GM18861 (cell line): ENCODE measurements at regions not wholly inside any gene's neighbourhood (a gene's known extent, or its start where the extent isn't known, plus 50 kb on each side); places are given as distances from the start of the nearest gene placed in this dataset.
A peak's percentile ranks its signal among the peaks of the same experiment; 100 is the strongest.

ENCODE experiments used
- ATAC-seq: cut with Tn5 transposase; IDR thresholded peaks from one replicate; pipeline ENCODE4 v1.9.1; 2021; ENCODE audit not compliant: unreplicated experiment

GRCh38 chr13:50071379-50071778, 56.1 kb downstream of the KCNRG start:
- ATAC-seq: no peak

DNA sequence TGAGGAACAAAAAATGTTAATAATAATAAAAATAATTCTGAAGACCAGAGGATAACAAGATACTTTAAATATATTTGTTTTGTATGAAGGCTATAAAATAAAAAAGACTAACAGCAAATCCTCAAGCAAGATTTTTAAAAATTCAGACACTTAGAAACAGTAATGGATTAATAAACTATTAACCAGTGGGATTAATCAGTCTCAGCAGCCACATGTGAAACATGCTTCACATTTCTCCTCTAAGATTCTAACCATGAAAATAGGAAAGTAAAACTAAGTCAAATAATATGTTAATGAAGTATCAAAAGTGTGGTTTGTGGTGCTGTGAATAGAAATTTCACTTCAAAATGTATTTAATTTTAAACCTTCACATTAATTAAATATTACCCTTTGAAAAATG, 57.4 kb downstream of the KCNRG start:
- no peak for ATAC-seq

- no peak for ATAC-seq
Measured at GRCh38 chr13:50073340-50073739, 58.1 kb downstream of the KCNRG start.

- ATAC-seq: peak; percentile 37
Measured at GRCh38 chr13:50074843-50075242, 59.6 kb downstream of the KCNRG start.

DNA sequence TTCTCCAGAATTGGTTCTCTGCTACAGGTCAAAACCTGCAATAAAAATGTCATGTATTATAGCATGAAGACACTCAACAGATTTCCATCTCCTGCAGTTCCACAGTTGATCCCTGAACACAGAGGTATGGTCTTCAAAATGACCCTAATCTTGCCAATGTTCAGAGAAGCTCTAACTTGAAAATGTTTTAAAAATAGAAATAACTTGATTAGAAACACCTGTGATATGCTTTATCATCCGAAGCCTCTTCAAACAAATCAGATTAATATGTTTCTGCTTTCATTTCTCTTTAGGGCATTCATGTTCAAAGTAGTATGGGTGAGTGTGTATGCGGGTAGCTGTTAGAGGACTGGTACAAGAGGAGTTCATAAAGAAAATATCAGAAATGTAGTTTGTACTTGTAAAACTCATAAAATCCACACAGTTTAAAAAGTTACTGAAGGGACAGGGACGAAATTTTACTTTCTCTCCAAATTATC, 60.4 kb downstream of the KCNRG start:
- ATAC-seq: no peak

- ATAC-seq: no peak
Measured at GRCh38 chr13:50077431-50077830, 62.2 kb downstream of the KCNRG start.

- ATAC-seq: no peak
Measured at GRCh38 chr13:50078231-50078894, 63.1 kb downstream of the KCNRG start.

DNA sequence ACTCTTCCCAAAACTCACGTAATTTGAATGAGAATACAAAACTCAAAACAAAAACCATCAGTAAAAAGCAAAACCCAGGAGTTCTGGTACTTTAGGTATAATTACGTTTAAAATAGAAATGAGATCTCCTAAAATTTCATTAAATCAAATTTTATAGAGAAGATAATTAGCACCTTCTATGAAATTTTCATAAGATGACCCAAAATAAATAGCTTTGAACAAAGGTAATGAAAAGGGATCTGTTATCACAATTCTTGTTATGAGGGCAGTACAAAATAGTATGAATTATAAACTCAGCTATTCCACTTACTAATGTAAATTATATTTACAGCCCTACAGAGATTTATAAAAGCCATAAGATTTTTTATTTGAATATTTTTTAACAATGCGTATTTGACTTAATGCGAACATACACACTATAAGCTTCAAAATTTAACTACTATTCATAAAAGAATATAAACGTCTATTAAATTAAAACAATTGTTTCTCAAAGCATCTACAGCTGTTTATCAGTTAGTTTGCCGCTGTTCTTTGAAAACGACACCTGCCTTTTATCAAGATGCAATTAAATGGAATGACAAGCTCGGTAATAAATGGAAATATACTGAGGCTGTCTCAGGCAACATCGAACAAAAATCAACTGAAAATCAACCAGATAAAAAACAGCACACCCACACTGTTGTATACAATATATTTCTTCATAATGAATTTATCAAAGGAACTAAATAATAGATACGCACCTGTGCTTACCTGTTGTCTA, 63.8 kb downstream of the KCNRG start:
- no peak for ATAC-seq

GRCh38 chr13:50079655-50080202, 64.5 kb downstream of the KCNRG start:
- no peak for ATAC-seq

- no peak for ATAC-seq
Measured at GRCh38 chr13:50080203-50080910, 65.1 kb downstream of the KCNRG start.

GRCh38 chr13:50080911-50081678, 65.9 kb downstream of the KCNRG start:
- no peak for ATAC-seq

DNA sequence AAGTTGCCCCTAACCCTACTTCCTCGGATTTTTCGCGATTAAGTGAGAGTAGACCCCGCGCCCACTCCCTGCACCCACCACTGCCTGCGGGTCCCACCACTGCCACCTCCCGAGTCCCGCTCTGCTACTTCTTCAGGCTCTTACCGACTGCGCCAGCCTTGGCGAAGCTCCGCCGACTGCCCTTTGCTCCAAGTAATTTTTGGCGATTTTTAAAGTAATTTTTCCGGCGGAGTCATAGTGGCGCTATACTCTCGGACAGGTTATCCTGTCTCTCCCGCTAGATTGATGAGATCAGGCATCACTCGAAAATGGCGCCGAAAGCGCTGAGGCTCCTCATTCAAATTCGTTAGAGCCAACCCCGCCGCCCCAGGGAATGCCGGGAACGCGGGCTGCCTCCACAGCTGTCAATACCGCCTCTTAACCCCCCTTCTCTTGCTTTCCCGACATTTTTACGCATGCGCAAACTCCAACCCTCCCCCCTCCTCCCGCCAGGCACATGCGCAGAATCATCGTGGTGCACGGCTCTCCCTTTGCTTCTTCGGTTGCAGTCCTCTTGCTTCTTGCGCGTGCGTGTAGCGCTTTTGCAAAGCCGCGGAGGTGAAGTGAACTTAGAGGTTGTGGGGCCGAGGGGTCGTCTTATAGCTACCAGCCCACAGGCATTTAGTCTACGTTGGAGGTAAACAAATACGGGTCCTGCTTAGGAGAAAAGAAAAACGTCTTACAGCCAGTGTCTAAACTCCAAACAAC, 66.6 kb downstream of the KCNRG start:
- peak; percentile 53 for ATAC-seq

GRCh38 chr13:50082426-50083281, 67.4 kb downstream of the KCNRG start:
- peak; percentile 40 for ATAC-seq

- no peak for ATAC-seq
Measured at GRCh38 chr13:50085063-50085462, 69.8 kb downstream of the KCNRG start.

DNA sequence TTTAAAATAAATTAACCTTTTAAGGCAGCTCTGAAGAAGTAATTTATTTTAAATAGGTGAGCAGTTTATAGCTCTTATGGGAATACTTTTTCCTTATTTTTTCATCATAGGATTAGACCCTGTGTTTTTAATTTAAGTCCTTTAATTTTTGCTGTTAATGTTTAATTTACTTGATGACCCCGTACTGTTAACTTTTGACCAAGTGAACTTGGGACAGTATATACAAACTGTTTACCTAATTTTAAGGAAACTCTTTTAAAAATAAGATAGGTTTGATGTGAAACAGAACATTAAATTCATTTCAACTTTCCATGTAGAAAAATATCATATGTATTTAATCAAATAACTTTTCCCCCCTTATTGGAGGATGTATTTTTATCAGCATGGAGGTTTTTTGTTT, 74.4 kb downstream of the KCNRG start:
- ATAC-seq: no peak

GRCh38 chr13:50090211-50090610, 75.0 kb downstream of the KCNRG start:
- no peak for ATAC-seq

- no peak for ATAC-seq
Measured at GRCh38 chr13:50094615-50095293, 79.5 kb downstream of the KCNRG start.

DNA sequence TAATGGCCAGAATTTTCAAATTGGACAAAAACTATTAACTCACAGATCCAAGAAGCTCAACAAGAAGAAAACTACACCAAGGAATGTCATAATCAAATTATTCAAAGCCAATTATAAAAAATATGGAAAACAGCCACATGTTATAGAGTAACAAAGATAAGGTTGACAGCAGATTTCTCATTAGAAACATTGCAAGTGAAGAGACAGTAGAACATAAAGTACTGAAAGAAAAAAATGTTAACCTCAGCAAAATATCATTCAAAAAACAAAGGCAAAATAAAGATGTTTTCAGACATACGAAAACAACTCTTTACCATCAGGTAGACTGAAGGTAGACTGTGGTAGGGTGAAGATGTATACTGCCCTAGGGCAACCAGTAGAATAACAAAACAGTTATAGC, 83.4 kb downstream of the KCNRG start:
- no peak for ATAC-seq

DNA sequence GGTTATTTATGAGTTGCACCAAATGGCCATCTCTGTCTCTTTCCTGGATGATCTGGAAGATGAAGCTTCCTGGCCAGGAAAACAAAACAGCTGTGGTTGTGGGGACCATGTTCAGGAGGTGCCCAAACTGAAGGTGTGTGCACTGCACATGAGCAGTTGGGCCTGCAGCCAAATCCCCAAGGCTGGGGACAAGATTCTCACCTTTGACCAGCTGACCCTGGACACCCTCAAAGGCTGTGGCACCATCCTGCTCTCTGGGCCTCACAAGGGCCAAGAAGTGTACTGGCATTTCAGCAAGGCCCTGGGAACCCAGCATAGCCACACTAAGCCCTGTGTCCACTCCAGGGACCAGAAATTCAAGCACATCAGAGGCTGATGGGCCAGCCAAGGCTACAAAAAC, 84.2 kb downstream of the KCNRG start:
- no peak for ATAC-seq
